MM.1S (cell line): ENCODE measurements at regions not wholly inside any gene's neighbourhood (a gene's known extent, or its start where the extent isn't known, plus 50 kb on each side); places are given as distances from the start of the nearest gene placed in this dataset.

Experiments
- DNase-seq: peaks from one replicate; pipeline ENCODE4 v3.0.0-alpha.2; 2015
- H2AFZ ChIP-seq: fragments of 300-600 bp; sonication (generic); 2 replicates; pipeline ENCODE4 v1.6.0; 2016; ENCODE audit warnings: antibody characterized with exemption, low read length
- H3F3A ChIP-seq: fragments of 300-600 bp; sonication (generic); 2 replicates; pipeline ENCODE4 v1.6.1; 2016; ENCODE audit warnings: mild to moderate bottlenecking, antibody characterized with exemption, low read length, moderate library complexity, mixed read lengths; ENCODE audit not compliant: insufficient read depth
- H3K27ac ChIP-seq: fragments of 300-600 bp; sonication (generic); 2 replicates; pipeline ENCODE4 v1.5.1; 2016; ENCODE audit warnings: mild to moderate bottlenecking, low read length
- H3K27me3 ChIP-seq: fragments of 300-600 bp; sonication (generic); replicated peaks from 2 replicates; pipeline ENCODE4 v1.6.0; 2016; ENCODE audit warnings: low read length; ENCODE audit not compliant: insufficient read depth
- H3K36me3 ChIP-seq: fragments of 300-600 bp; sonication (generic); replicated peaks from 2 replicates; pipeline ENCODE4 v1.6.1; 2016; ENCODE audit warnings: mild to moderate bottlenecking, low read length, mixed read lengths; ENCODE audit not compliant: insufficient read depth
- H3K4me1 ChIP-seq: fragments of 300-600 bp; sonication (generic); 2 replicates; pipeline ENCODE4 v1.6.1; 2016; ENCODE audit warnings: low read length, mixed read lengths
- H3K4me2 ChIP-seq: fragments of 300-600 bp; sonication (generic); 2 replicates; pipeline ENCODE4 v1.6.0; 2016; ENCODE audit warnings: low read depth, low read length
- H3K4me3 ChIP-seq: fragments of 300-600 bp; sonication (generic); 2 replicates; pipeline ENCODE4 v1.5.1; 2016; ENCODE audit warnings: low read length, mixed read lengths
- H3K79me2 ChIP-seq: fragments of 300-600 bp; sonication (generic); 2 replicates; pipeline ENCODE4 v1.6.1; 2016; ENCODE audit warnings: mixed run types, low read length, mixed read lengths
- H3K9ac ChIP-seq: fragments of 300-600 bp; sonication (generic); 2 replicates; pipeline ENCODE4 v1.6.1; 2016; ENCODE audit warnings: low read length, mixed read lengths
- H3K9me2 ChIP-seq: fragments of 300-600 bp; sonication (generic); replicated peaks from 2 replicates; pipeline ENCODE4 v1.6.1; 2016; ENCODE audit warnings: mild to moderate bottlenecking, low read length, mixed read lengths; ENCODE audit not compliant: insufficient read depth
- H3K9me3 ChIP-seq: fragments of 300-600 bp; sonication (generic); replicated peaks from 2 replicates; pipeline ENCODE4 v1.6.1; 2016; ENCODE audit warnings: mild to moderate bottlenecking, low read length, mixed read lengths; ENCODE audit not compliant: insufficient read depth
- H4K20me1 ChIP-seq: fragments of 300-600 bp; sonication (generic); 2 replicates; pipeline ENCODE4 v1.6.1; 2016; ENCODE audit warnings: mild to moderate bottlenecking, low read length, moderate library complexity, mixed read lengths; ENCODE audit not compliant: insufficient read depth
- EZH2 ChIP-seq: fragments of 300-600 bp; sonication (generic); optimal IDR thresholded peaks from 2 replicates; pipeline ENCODE3; 2017; ENCODE audit warnings: low read depth, mild to moderate bottlenecking, antibody characterized with exemption, low read length, mixed read lengths
- EZH2phosphoT487 ChIP-seq: fragments of 300-600 bp; sonication (generic); IDR thresholded peaks from 2 replicates; pipeline ENCODE4 v1.6.1; 2018; ENCODE audit warnings: antibody characterized with exemption, low read length
- TF ChIP-seq, protein P1 (sequence below): fragments of 300-600 bp; sonication (generic); IDR thresholded peaks from 2 replicates; pipeline ENCODE4 v1.5.1; 2016; ENCODE audit warnings: antibody characterized with exemption, low read length, mixed read lengths

- no peak for TF ChIP-seq EZH2
- no peak for TF ChIP-seq EZH2phosphoT487
- TF ChIP-seq, protein P1, sequence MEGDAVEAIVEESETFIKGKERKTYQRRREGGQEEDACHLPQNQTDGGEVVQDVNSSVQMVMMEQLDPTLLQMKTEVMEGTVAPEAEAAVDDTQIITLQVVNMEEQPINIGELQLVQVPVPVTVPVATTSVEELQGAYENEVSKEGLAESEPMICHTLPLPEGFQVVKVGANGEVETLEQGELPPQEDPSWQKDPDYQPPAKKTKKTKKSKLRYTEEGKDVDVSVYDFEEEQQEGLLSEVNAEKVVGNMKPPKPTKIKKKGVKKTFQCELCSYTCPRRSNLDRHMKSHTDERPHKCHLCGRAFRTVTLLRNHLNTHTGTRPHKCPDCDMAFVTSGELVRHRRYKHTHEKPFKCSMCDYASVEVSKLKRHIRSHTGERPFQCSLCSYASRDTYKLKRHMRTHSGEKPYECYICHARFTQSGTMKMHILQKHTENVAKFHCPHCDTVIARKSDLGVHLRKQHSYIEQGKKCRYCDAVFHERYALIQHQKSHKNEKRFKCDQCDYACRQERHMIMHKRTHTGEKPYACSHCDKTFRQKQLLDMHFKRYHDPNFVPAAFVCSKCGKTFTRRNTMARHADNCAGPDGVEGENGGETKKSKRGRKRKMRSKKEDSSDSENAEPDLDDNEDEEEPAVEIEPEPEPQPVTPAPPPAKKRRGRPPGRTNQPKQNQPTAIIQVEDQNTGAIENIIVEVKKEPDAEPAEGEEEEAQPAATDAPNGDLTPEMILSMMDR = no peak
- H3K27me3 ChIP-seq = no peaks in the 10 kb centered on the region
- no peak for DNase-seq
- H4K20me1 ChIP-seq = no peaks in the 10 kb centered on the region
- H3K9me3 ChIP-seq = no peaks in the 10 kb centered on the region
- no peak overlapping the region for H2AFZ ChIP-seq
- H3K4me2 ChIP-seq = no peak overlapping the region
- no peaks in the 10 kb centered on the region for H3K9me2 ChIP-seq
- H3F3A ChIP-seq = no peaks in the 10 kb centered on the region
- no peaks in the 10 kb centered on the region for H3K36me3 ChIP-seq
- peaks cover 9% of the 10 kb centered on the region for H3K4me1 ChIP-seq
- H3K9ac ChIP-seq = no peak overlapping the region
- no peaks in the 10 kb centered on the region for H3K79me2 ChIP-seq
- H3K4me3 ChIP-seq = no peak overlapping the region
- no peak overlapping the region for H3K27ac ChIP-seq
These were observed 458.0 kb upstream of the RIOK2 start for GRCh38 chr5:97641081-97641480.

- Histone ChIP-seq H3K36me3 (no peaks in the 10 kb centered on the region), H2AFZ (no peak overlapping the region), H3K9me3 (no peaks in the 10 kb centered on the region), H3F3A (no peaks in the 10 kb centered on the region), H3K27ac (no peak overlapping the region), H3K4me1 (peaks cover 9% of the 10 kb centered on the region), H3K4me3 (no peak overlapping the region), H3K27me3 (no peaks in the 10 kb centered on the region), H3K79me2 (no peaks in the 10 kb centered on the region), H3K4me2 (no peak overlapping the region), H4K20me1 (no peaks in the 10 kb centered on the region), H3K9me2 (no peaks in the 10 kb centered on the region), H3K9ac (no peak overlapping the region)
- DNase-seq = no peak
- TF ChIP-seq EZH2phosphoT487 = no peak
- TF ChIP-seq, protein P1 = no peak
- no peak for TF ChIP-seq EZH2
These were observed 461.2 kb upstream of the RIOK2 start for GRCh38 chr5:97644206-97644605.

GRCh38 chr5:97644896-97645295 is 461.8 kb upstream of the RIOK2 start:
- H3F3A ChIP-seq = no peaks in the 10 kb centered on the region
- no peaks in the 10 kb centered on the region for H3K27me3 ChIP-seq
- H3K79me2 ChIP-seq = no peaks in the 10 kb centered on the region
- no peak overlapping the region for H2AFZ ChIP-seq
- no peaks in the 10 kb centered on the region for H3K9me2 ChIP-seq
- H3K4me2 ChIP-seq = no peak overlapping the region
- peaks cover 9% of the 10 kb centered on the region for H3K4me1 ChIP-seq
- no peaks in the 10 kb centered on the region for H4K20me1 ChIP-seq
- no peak overlapping the region for H3K4me3 ChIP-seq
- H3K9me3 ChIP-seq = no peaks in the 10 kb centered on the region
- TF ChIP-seq EZH2 (no peak), EZH2phosphoT487 (no peak)
- TF ChIP-seq, protein P1 = no peak
- no peak for DNase-seq
- no peaks in the 10 kb centered on the region for H3K36me3 ChIP-seq
- H3K27ac ChIP-seq = no peak overlapping the region
- H3K9ac ChIP-seq = no peak overlapping the region

DNA sequence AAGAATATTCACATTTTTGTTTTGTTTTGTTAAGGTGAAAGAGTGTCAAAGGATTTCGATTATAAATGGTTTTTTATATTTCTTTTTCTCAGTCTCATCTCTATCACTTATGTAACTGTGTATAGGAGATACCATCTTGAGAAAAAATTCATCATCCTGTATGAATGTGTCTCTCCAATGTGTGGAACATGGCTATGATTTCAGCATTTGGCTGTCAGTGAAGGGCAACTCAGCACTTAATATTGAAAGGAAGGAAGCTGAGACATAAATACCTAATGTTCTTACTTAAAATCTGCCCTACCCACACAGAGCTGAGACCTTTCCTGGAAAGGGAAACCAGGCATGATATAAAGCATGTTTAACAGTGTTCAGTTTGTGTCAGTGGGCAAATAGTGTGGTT is 474.2 kb upstream of the RIOK2 start:
- H3K9me3 ChIP-seq = no peaks in the 10 kb centered on the region
- H2AFZ ChIP-seq = no peak overlapping the region
- H3K4me1 ChIP-seq = no peaks in the 10 kb centered on the region
- H3K79me2 ChIP-seq = no peaks in the 10 kb centered on the region
- no peaks in the 10 kb centered on the region for H3K9me2 ChIP-seq
- no peak overlapping the region for H3K27ac ChIP-seq
- no peak overlapping the region for H3K9ac ChIP-seq
- no peak overlapping the region for H3K4me3 ChIP-seq
- DNase-seq = no peak
- H3K4me2 ChIP-seq = no peak overlapping the region
- H3F3A ChIP-seq = no peaks in the 10 kb centered on the region
- H4K20me1 ChIP-seq = no peaks in the 10 kb centered on the region
- TF ChIP-seq, protein P1 = no peak
- TF ChIP-seq EZH2phosphoT487 = no peak
- no peak for TF ChIP-seq EZH2
- no peaks in the 10 kb centered on the region for H3K36me3 ChIP-seq
- H3K27me3 ChIP-seq = no peaks in the 10 kb centered on the region
